K562 (cell line): ENCODE measurements at regions not wholly inside any gene's neighbourhood (a gene's known extent, or its start where the extent isn't known, plus 50 kb on each side); places are given as distances from the start of the nearest gene placed in this dataset.

ENCODE experiments used
- ARHGAP35 ChIP-seq: fragments of 450-650 bp; IDR thresholded peaks from 2 replicates; pipeline ENCODE4 v1.6.1; 2018; ENCODE audit not compliant: partially characterized antibody
- CBFA2T3 ChIP-seq: fragments of 450-650 bp; IDR thresholded peaks from 2 replicates; pipeline ENCODE4 v1.6.1; 2017
- CXXC5 ChIP-seq: fragments of 250-450 bp; sonication (Bioruptor Pico); IDR thresholded peaks from 2 replicates; pipeline ENCODE4 v1.8.0; 2022; ENCODE audit warnings: inconsistent platforms, mild to moderate bottlenecking, moderate library complexity
- MEF2D ChIP-seq: conservative IDR thresholded peaks from 2 replicates; pipeline ENCODE4 v1.6.1; 2016; ENCODE audit warnings: low read depth, missing genetic modification characterization, missing compliant biosample characterization
- MIER1 ChIP-seq: fragments of 450-650 bp; IDR thresholded peaks from 2 replicates; pipeline ENCODE4 v1.6.1; 2016; ENCODE audit warnings: antibody characterized with exemption, mild to moderate bottlenecking, low read depth
- NCOR1 ChIP-seq: fragments of 450-650 bp; IDR thresholded peaks from 2 replicates; pipeline ENCODE4 v1.6.1; 2016; ENCODE audit warnings: mild to moderate bottlenecking, moderate library complexity
- PHB2 ChIP-seq: fragments of 450-650 bp; IDR thresholded peaks from 2 replicates; pipeline ENCODE4 v1.6.1; 2017; ENCODE audit warnings: low read depth
- PURB ChIP-seq: sonication (generic); formaldehyde crosslinking; IDR thresholded peaks from 2 replicates; pipeline ENCODE4 v1.9.0; 2021; ENCODE audit warnings: low read depth, mild to moderate bottlenecking, missing genetic modification reagents
- TFAM ChIP-seq: fragments of 250-450 bp; sonication (Bioruptor Pico); conservative IDR thresholded peaks from 2 replicates; pipeline ENCODE4 v1.5.0; 2021; ENCODE audit warnings: mild to moderate bottlenecking, moderate library complexity
- ZNF232 ChIP-seq: sonication (generic); formaldehyde crosslinking; IDR thresholded peaks from 2 replicates; pipeline ENCODE4 v1.8.0; 2022; ENCODE audit warnings: mild to moderate bottlenecking, missing genetic modification reagents
- ZNF589 ChIP-seq: fragments of 200-800 bp; sonication (Bioruptor generic); IDR thresholded peaks from 2 replicates; pipeline ENCODE4 v1.6.1; 2016; ENCODE audit warnings: low read depth, missing genetic modification characterization, missing compliant biosample characterization
- TF ChIP-seq, protein P1 (sequence below): fragments of 250-450 bp; sonication (Bioruptor Pico); IDR thresholded peaks from 2 replicates; pipeline ENCODE4 v1.5.0; 2022; ENCODE audit warnings: mild to moderate bottlenecking
- TF ChIP-seq, protein P2 (sequence below): fragments of 450-650 bp; conservative IDR thresholded peaks from 2 replicates; pipeline ENCODE4 v1.6.1; 2016; ENCODE audit warnings: missing genetic modification characterization, low read depth, mild to moderate bottlenecking, control low read depth, missing compliant biosample characterization
- TF ChIP-seq, protein P3 (sequence below): fragments of 450-650 bp; IDR thresholded peaks from 2 replicates; pipeline ENCODE4 v1.6.1; 2016; ENCODE audit warnings: borderline replicate concordance
- TF ChIP-seq, protein P4 (sequence below), 2 experiments: fragments of 450-650 bp in 1 of 2; sonication (generic) in 1 of 2; formaldehyde crosslinking in 1 of 2; IDR thresholded peaks in 1 of 2; conservative IDR thresholded peaks in 1 of 2; 2 replicates each; pipeline versions ENCODE4 v1.6.1 to v1.8.1; 2016 to 2023; ENCODE audit warnings: mild to moderate bottlenecking in 2 of 2, moderate library complexity in 2 of 2, inconsistent platforms in 1 of 2, missing genetic modification reagents in 1 of 2

DNA sequence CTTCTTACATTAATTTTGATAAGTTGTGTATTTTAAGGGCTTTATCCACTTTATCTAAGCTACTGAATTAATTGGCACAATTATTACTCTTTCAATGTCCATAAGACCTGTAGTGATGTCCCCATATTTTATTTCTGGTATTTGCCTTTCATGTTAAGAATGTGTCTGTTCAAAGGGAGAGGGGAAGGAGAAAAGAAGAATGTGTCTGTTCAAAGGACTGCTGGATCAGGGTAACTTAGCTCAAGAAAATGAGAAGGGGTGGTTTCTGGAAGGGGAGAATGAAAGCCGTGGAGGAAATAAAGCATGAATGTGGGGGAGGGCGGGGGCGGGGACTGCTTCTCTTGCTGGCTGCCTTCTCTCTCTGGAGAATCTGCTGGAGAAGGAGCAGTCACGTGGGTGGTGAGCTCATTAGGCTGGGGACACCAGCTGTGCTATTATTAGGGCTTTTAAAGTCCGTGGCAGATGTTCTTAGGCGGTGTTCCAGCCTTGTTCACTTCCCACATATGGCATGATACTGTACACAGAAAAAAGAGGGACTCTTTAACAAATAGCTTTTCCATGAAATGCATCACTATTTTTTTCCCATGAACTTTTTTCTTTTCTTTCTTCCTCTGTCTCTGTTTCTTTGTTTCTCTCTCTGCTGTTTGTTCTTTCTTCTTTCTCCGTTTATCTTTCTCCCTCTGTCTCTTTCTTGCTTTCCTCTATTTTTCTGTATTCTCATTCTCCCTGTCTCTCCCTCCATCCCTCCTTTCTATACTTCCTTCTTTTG is 63.7 kb upstream of the ULK4 start (continued):
- no peak for TF ChIP-seq TFAM
- TF ChIP-seq, protein P1, sequence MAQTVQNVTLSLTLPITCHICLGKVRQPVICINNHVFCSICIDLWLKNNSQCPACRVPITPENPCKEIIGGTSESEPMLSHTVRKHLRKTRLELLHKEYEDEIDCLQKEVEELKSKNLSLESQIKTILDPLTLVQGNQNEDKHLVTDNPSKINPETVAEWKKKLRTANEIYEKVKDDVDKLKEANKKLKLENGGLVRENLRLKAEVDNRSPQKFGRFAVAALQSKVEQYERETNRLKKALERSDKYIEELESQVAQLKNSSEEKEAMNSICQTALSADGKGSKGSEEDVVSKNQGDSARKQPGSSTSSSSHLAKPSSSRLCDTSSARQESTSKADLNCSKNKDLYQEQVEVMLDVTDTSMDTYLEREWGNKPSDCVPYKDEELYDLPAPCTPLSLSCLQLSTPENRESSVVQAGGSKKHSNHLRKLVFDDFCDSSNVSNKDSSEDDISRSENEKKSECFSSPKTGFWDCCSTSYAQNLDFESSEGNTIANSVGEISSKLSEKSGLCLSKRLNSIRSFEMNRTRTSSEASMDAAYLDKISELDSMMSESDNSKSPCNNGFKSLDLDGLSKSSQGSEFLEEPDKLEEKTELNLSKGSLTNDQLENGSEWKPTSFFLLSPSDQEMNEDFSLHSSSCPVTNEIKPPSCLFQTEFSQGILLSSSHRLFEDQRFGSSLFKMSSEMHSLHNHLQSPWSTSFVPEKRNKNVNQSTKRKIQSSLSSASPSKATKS (CRISPR knock-in tag) = no peak
- TF ChIP-seq, protein P2, sequence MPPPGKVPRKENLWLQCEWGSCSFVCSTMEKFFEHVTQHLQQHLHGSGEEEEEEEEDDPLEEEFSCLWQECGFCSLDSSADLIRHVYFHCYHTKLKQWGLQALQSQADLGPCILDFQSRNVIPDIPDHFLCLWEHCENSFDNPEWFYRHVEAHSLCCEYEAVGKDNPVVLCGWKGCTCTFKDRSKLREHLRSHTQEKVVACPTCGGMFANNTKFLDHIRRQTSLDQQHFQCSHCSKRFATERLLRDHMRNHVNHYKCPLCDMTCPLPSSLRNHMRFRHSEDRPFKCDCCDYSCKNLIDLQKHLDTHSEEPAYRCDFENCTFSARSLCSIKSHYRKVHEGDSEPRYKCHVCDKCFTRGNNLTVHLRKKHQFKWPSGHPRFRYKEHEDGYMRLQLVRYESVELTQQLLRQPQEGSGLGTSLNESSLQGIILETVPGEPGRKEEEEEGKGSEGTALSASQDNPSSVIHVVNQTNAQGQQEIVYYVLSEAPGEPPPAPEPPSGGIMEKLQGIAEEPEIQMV (tag) = 0 out of 2 replicates have a peak, but pooled peaks have one; percentile 63
- peak; percentile 48; the same call in 1 of the 2 replicates for TF ChIP-seq PHB2
- TF ChIP-seq, protein P3, sequence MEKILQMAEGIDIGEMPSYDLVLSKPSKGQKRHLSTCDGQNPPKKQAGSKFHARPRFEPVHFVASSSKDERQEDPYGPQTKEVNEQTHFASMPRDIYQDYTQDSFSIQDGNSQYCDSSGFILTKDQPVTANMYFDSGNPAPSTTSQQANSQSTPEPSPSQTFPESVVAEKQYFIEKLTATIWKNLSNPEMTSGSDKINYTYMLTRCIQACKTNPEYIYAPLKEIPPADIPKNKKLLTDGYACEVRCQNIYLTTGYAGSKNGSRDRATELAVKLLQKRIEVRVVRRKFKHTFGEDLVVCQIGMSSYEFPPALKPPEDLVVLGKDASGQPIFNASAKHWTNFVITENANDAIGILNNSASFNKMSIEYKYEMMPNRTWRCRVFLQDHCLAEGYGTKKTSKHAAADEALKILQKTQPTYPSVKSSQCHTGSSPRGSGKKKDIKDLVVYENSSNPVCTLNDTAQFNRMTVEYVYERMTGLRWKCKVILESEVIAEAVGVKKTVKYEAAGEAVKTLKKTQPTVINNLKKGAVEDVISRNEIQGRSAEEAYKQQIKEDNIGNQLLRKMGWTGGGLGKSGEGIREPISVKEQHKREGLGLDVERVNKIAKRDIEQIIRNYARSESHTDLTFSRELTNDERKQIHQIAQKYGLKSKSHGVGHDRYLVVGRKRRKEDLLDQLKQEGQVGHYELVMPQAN = peak; percentile 72
- TF ChIP-seq ZNF232 (CRISPR knock-in tag) = no peak
- TF ChIP-seq CXXC5 (CRISPR knock-in tag) = peak; percentile 39; the same call in 1 of the 2 replicates
- TF ChIP-seq, protein P4, sequence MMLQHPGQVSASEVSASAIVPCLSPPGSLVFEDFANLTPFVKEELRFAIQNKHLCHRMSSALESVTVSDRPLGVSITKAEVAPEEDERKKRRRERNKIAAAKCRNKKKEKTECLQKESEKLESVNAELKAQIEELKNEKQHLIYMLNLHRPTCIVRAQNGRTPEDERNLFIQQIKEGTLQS (IDR thresholded peaks at IDR 0.05) = peak; percentile 86
- TF ChIP-seq, protein P4 (CRISPR knock-in tag; conservative IDR thresholded peaks at IDR 0.05) = 0 out of 2 replicates have a peak, but pooled peaks have one; percentile 46
- peak; percentile 90 for TF ChIP-seq MEF2D (tag)
- TF ChIP-seq MIER1 = 0 out of 2 replicates have a peak, but pooled peaks have one; percentile 33
- peak; percentile 57; the same call in 1 of the 2 replicates for TF ChIP-seq ZNF589
- TF ChIP-seq NCOR1 = peak; percentile 11; the same call in 1 of the 2 replicates
- peak; percentile 74 for TF ChIP-seq ARHGAP35
- TF ChIP-seq CBFA2T3 = peak; percentile 50; the same call in 1 of the 2 replicates
- TF ChIP-seq PURB = no peak
